RKO (cell line): ENCODE measurements at regions not wholly inside any gene's neighbourhood (a gene's known extent, or its start where the extent isn't known, plus 50 kb on each side); places are given as distances from the start of the nearest gene placed in this dataset.
A peak's percentile ranks its signal among the peaks of the same experiment; 100 is the strongest.

ENCODE experiments used
- DNase-seq: peaks from one replicate; pipeline ENCODE4 v3.0.0-alpha.2; 2016; ENCODE audit warnings: low spot score

- no peak for DNase-seq
Measured at GRCh38 chr10:128375171-128375570, 248.9 kb upstream of the MKI67 start.

- no peak for DNase-seq
Measured at GRCh38 chr10:128377364-128377987, 251.3 kb upstream of the MKI67 start.

GRCh38 chr10:128377988-128378387 lies 251.8 kb upstream of the MKI67 start:
- DNase-seq = no peak

GRCh38 chr10:128380946-128381345 lies 254.7 kb upstream of the MKI67 start:
- no peak for DNase-seq

- DNase-seq = no peak
Measured at GRCh38 chr10:128382225-128382624, 256.0 kb upstream of the MKI67 start.

- no peak for DNase-seq
Measured at GRCh38 chr10:128384831-128385230, 258.6 kb upstream of the MKI67 start.

- no peak for DNase-seq
Measured at GRCh38 chr10:128386231-128386630, 260.0 kb upstream of the MKI67 start.

GRCh38 chr10:128386816-128387604 lies 260.8 kb upstream of the MKI67 start:
- DNase-seq = no peak

GRCh38 chr10:128390596-128390995 lies 264.4 kb upstream of the MKI67 start:
- no peak for DNase-seq

GRCh38 chr10:128393546-128393945 lies 267.3 kb upstream of the MKI67 start:
- DNase-seq = no peak

GRCh38 chr10:128398118-128398517 lies 271.9 kb upstream of the MKI67 start:
- DNase-seq = no peak

GRCh38 chr10:128398999-128399398 lies 272.8 kb upstream of the MKI67 start:
- DNase-seq = no peak

- no peak for DNase-seq
Measured at GRCh38 chr10:128400564-128400963, 274.3 kb upstream of the MKI67 start.

GRCh38 chr10:128405450-128405849 lies 279.2 kb upstream of the MKI67 start:
- DNase-seq = no peak

GRCh38 chr10:128411643-128412042 lies 285.4 kb upstream of the MKI67 start:
- DNase-seq = no peak

- DNase-seq = no peak
Measured at GRCh38 chr10:128414568-128414967, 288.3 kb upstream of the MKI67 start.

GRCh38 chr10:128416231-128416630 lies 290.0 kb upstream of the MKI67 start:
- peak; percentile 1 for DNase-seq

GRCh38 chr10:128417826-128418225 lies 291.6 kb upstream of the MKI67 start:
- DNase-seq = no peak

GRCh38 chr10:128418819-128419218 lies 292.6 kb upstream of the MKI67 start:
- DNase-seq = no peak

GRCh38 chr10:128419466-128420019 lies 293.3 kb upstream of the MKI67 start:
- DNase-seq = peak; percentile 33

GRCh38 chr10:128420623-128421022 lies 294.4 kb upstream of the MKI67 start:
- DNase-seq = no peak

GRCh38 chr10:128421371-128422160 lies 295.3 kb upstream of the MKI67 start:
- no peak for DNase-seq

- no peak for DNase-seq
Measured at GRCh38 chr10:128422190-128422589, 296.0 kb upstream of the MKI67 start.
